ENCODE measurements at regions not wholly inside any gene's neighbourhood (a gene's known extent, or its start where the extent isn't known, plus 50 kb on each side); places are given as distances from the start of the nearest gene placed in this dataset.
"Not testable (repeated sequence)": the region's sequence is repeated elsewhere in the genome, so short reads cannot be mapped to it uniquely, and the experiment has no call there.

GRCh38 chr5:118284230-118284629, 704.1 kb downstream of the DTWD2 start:
- H3K9me3 ChIP-seq; CTCF ChIA-PET; ATAC-seq; FAIRE-seq; H3K27ac ChIP-seq; H3K4me3 ChIP-seq; DNase-seq (ENCODE audit: low read depth in 1 of 2, low spot score in 1 of 2); H3K4me2 ChIP-seq; H3K4me1 ChIP-seq; POLR2A ChIA-PET: not testable (repeated sequence)
- 2% methylated on average over 4 of the region's 4 CpGs for WGBS (ENCODE audit: missing lambda C conversion rate)

- H3K4me1 ChIP-seq; ATAC-seq; H3K4me2 ChIP-seq; H3K4me3 ChIP-seq; FAIRE-seq; H3K9me3 ChIP-seq; H3K27ac ChIP-seq; DNase-seq (ENCODE audit: low read depth in 1 of 2, low spot score in 1 of 2); CTCF ChIA-PET; POLR2A ChIA-PET: not testable (repeated sequence)
- WGBS (ENCODE audit: missing lambda C conversion rate) = 28% methylated on average over 3 of the region's 42 CpGs
These were observed 705.8 kb downstream of the DTWD2 start for GRCh38 chr5:118282480-118283038.

GRCh38 chr5:118279540-118280294, 708.6 kb downstream of the DTWD2 start:
- POLR2A ChIA-PET = no interaction called here
- no peak overlapping the region for H3K4me2 ChIP-seq
- no peak overlapping the region for H3K4me3 ChIP-seq
- no peak for ATAC-seq
- no peak overlapping the region for H3K27ac ChIP-seq
- no peaks in the 10 kb centered on the region for H3K9me3 ChIP-seq
- H3K4me1 ChIP-seq = no peaks in the 10 kb centered on the region
- CTCF ChIA-PET = interaction anchor here (1.1 kb wide), 1 partner anchor 29 kb away, joined by 3 read pairs; no protein-coding TSS in a partner anchor
- no peak for DNase-seq (ENCODE audit: low read depth in 1 of 2, low spot score in 1 of 2)
- FAIRE-seq = no peak
- 0% methylated on average over 6 of the region's 6 CpGs for WGBS (ENCODE audit: missing lambda C conversion rate)
- TF ChIP-seq MAZ (IDR thresholded peaks at IDR 0.05; ENCODE audit: borderline replicate concordance, low read depth, low read length) (no peak), CTCF (IDR thresholded peaks at IDR 0.05) (no peak), RNF2 (IDR thresholded peaks at IDR 0.05; ENCODE audit: borderline replicate concordance, low read depth) (no peak)

GRCh38 chr5:118270526-118270925, 717.8 kb downstream of the DTWD2 start:
- WGBS (ENCODE audit: missing lambda C conversion rate) = 0% methylated on average over 1 of the region's 1 CpG
- CTCF ChIA-PET = no interaction called here
- H3K4me3 ChIP-seq = no peak overlapping the region
- ATAC-seq = no peak
- POLR2A ChIA-PET = no interaction called here
- DNase-seq (ENCODE audit: low read depth in 1 of 2, low spot score in 1 of 2) = no peak
- no peaks in the 10 kb centered on the region for H3K9me3 ChIP-seq
- no peaks in the 10 kb centered on the region for H3K4me1 ChIP-seq
- no peak overlapping the region for H3K27ac ChIP-seq
- no peak for FAIRE-seq
- TF ChIP-seq RFX5 (IDR thresholded peaks at IDR 0.05) (no peak), CTCF (IDR thresholded peaks at IDR 0.05) (no peak), MYC (IDR thresholded peaks at IDR 0.05; ENCODE audit: borderline replicate concordance, low read length) (no peak), MAZ (IDR thresholded peaks at IDR 0.05; ENCODE audit: borderline replicate concordance, low read depth, low read length) (no peak), NPAS2 (CRISPR knock-in tag; IDR thresholded peaks at IDR 0.05; ENCODE audit: borderline replicate concordance) (no peak), MAX (IDR thresholded peaks at IDR 0.05) (no peak), ZC3H11A (IDR thresholded peaks at IDR 0.05) (no peak), PBX3 (IDR thresholded peaks at IDR 0.05) (no peak)
- TF ChIP-seq, protein P1, sequence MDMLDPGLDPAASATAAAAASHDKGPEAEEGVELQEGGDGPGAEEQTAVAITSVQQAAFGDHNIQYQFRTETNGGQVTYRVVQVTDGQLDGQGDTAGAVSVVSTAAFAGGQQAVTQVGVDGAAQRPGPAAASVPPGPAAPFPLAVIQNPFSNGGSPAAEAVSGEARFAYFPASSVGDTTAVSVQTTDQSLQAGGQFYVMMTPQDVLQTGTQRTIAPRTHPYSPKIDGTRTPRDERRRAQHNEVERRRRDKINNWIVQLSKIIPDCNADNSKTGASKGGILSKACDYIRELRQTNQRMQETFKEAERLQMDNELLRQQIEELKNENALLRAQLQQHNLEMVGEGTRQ (IDR thresholded peaks at IDR 0.05) = no peak
- H3K4me2 ChIP-seq = no peak overlapping the region
